ENCODE measurements at regions not wholly inside any gene's neighbourhood (a gene's known extent, or its start where the extent isn't known, plus 50 kb on each side); places are given as distances from the start of the nearest gene placed in this dataset.

DNA sequence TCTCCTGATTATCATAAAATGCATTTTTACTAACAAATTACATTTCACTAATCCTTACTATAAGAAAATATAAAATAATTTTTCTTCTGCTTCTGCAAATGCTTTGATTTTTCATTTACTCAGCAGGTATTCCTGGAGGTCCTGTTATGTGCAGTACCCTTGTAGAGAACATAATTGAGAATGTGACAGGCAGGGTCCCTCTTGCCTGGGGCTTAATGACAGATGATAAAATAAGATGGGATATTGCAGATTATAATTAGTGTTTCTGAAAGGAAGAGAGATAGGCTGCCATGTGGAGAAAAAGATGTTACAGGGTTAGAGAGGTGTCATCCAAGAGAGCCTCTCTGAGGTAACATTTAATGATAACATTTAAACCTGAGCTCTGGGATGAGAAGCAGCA lies 128.9 kb downstream of the MAD2L1 start:
- H3K4me3 Mint-ChIP-seq = no peak overlapping the region
- no peaks in the 10 kb centered on the region for H3K27me3 Mint-ChIP-seq
- no peaks in the 10 kb centered on the region for H3K9me3 ChIP-seq (ENCODE audit: control insufficient read depth in 1 of 2, insufficient read depth in 1 of 2, low read length in 2 of 2)
- no peaks in the 10 kb centered on the region for H3K36me3 ChIP-seq (ENCODE audit: insufficient read depth, low read length)
- H3K27me3 ChIP-seq (ENCODE audit: control insufficient read depth in 1 of 2, insufficient read depth in 2 of 2, low read length in 2 of 2) = no peaks in the 10 kb centered on the region
- intact Hi-C loops (cut with DNase I, micrococcal nuclease) = no loop called here
- no peak for ATAC-seq (ENCODE audit: poor library complexity)
- no peaks in the 10 kb centered on the region for H3K4me1 ChIP-seq (ENCODE audit: insufficient read depth, low read length)
- no peak for DNase-seq
- no peak overlapping the region for H3K27ac Mint-ChIP-seq
- no peaks in the 10 kb centered on the region for H3K4me1 Mint-ChIP-seq (ENCODE audit: low read depth)
- H3K36me3 Mint-ChIP-seq (ENCODE audit: low read depth) = no peaks in the 10 kb centered on the region
- ChIA-PET POLR2A (no interaction called here), CTCF (no interaction called here)
- H3K27ac ChIP-seq (ENCODE audit: low read depth in 1 of 2, low read length in 2 of 2) = no peak overlapping the region
- H3K4me3 ChIP-seq (ENCODE audit: low read length) = no peak overlapping the region
- no peaks in the 10 kb centered on the region for H3K9me3 Mint-ChIP-seq
- TF ChIP-seq, protein P1, sequence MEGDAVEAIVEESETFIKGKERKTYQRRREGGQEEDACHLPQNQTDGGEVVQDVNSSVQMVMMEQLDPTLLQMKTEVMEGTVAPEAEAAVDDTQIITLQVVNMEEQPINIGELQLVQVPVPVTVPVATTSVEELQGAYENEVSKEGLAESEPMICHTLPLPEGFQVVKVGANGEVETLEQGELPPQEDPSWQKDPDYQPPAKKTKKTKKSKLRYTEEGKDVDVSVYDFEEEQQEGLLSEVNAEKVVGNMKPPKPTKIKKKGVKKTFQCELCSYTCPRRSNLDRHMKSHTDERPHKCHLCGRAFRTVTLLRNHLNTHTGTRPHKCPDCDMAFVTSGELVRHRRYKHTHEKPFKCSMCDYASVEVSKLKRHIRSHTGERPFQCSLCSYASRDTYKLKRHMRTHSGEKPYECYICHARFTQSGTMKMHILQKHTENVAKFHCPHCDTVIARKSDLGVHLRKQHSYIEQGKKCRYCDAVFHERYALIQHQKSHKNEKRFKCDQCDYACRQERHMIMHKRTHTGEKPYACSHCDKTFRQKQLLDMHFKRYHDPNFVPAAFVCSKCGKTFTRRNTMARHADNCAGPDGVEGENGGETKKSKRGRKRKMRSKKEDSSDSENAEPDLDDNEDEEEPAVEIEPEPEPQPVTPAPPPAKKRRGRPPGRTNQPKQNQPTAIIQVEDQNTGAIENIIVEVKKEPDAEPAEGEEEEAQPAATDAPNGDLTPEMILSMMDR (IDR thresholded peaks at IDR 0.05) = no peak

DNA sequence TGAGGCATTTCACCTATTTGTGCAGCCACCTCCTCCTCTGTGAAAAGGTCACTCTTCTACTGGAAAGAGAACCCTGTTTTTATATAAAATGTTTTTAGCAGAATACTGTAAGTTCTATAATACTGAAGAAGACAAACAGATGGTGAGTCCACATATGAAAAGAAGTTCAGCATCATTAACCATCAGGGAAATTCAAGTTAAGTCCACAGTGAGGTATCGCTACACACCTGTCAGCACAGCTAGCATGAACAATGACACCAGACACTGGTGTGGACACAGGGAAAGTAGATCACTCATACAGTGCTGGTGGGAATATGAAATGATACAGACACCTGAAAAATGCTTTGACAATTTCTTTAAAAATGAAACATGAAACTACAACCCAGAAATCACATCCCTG lies 133.0 kb downstream of the MAD2L1 start:
- DNase-seq (no peak), ATAC-seq (ENCODE audit: poor library complexity) (no peak)
- no peak overlapping the region for H3K27ac ChIP-seq (ENCODE audit: low read depth in 1 of 2, low read length in 2 of 2)
- H3K27me3 Mint-ChIP-seq = no peaks in the 10 kb centered on the region
- TF ChIP-seq, protein P1 (IDR thresholded peaks at IDR 0.05) = no peak
- ChIA-PET POLR2A (no interaction called here), CTCF (no interaction called here)
- no peaks in the 10 kb centered on the region for H3K4me1 ChIP-seq (ENCODE audit: insufficient read depth, low read length)
- no peaks in the 10 kb centered on the region for H3K36me3 ChIP-seq (ENCODE audit: insufficient read depth, low read length)
- no peaks in the 10 kb centered on the region for H3K9me3 Mint-ChIP-seq
- no peak overlapping the region for H3K4me3 Mint-ChIP-seq
- no peak overlapping the region for H3K4me3 ChIP-seq (ENCODE audit: low read length)
- no peaks in the 10 kb centered on the region for H3K4me1 Mint-ChIP-seq (ENCODE audit: low read depth)
- H3K9me3 ChIP-seq (ENCODE audit: control insufficient read depth in 1 of 2, insufficient read depth in 1 of 2, low read length in 2 of 2) = no peaks in the 10 kb centered on the region
- H3K27me3 ChIP-seq (ENCODE audit: control insufficient read depth in 1 of 2, insufficient read depth in 2 of 2, low read length in 2 of 2) = no peaks in the 10 kb centered on the region
- H3K27ac Mint-ChIP-seq = no peak overlapping the region
- intact Hi-C loops (cut with DNase I, micrococcal nuclease) = no loop called here
- H3K36me3 Mint-ChIP-seq (ENCODE audit: low read depth) = no peaks in the 10 kb centered on the region

DNA sequence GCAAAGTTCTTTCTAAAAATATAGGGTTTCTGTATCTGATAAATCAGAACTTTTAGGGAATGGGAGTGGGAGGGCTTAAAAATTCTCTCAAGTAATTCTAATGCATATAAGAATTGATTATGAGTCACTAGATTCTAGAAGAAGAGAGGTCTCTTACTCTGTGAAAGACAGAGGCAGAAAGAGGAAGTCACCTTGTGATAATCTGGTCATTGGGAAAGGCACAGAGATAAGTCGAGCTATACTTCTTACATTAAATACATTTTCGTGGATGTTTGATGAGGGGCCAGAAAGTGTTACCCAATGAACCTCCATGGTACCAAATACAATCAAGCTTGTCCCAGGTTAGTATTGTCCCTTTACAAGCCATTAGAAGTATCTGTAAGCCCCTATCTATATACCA lies 134.4 kb downstream of the MAD2L1 start:
- intact Hi-C loops (cut with DNase I, micrococcal nuclease) = no loop called here
- CTCF ChIA-PET = no interaction called here
- no peaks in the 10 kb centered on the region for H3K36me3 Mint-ChIP-seq (ENCODE audit: low read depth)
- POLR2A ChIA-PET = no interaction called here
- ATAC-seq (ENCODE audit: poor library complexity) (no peak), DNase-seq (no peak)
- Histone ChIP-seq H3K4me1 (ENCODE audit: insufficient read depth, low read length) (no peaks in the 10 kb centered on the region), H3K4me3 (ENCODE audit: low read length) (no peak overlapping the region), H3K27ac (ENCODE audit: low read depth in 1 of 2, low read length in 2 of 2) (no peak overlapping the region), H3K36me3 (ENCODE audit: insufficient read depth, low read length) (no peaks in the 10 kb centered on the region), H3K27me3 (ENCODE audit: control insufficient read depth in 1 of 2, insufficient read depth in 2 of 2, low read length in 2 of 2) (no peaks in the 10 kb centered on the region), H3K9me3 (ENCODE audit: control insufficient read depth in 1 of 2, insufficient read depth in 1 of 2, low read length in 2 of 2) (no peaks in the 10 kb centered on the region)
- TF ChIP-seq, protein P1 (IDR thresholded peaks at IDR 0.05) = no peak
- H3K27me3 Mint-ChIP-seq = no peaks in the 10 kb centered on the region
- H3K9me3 Mint-ChIP-seq = no peaks in the 10 kb centered on the region
- H3K4me1 Mint-ChIP-seq (ENCODE audit: low read depth) = no peaks in the 10 kb centered on the region
- no peak overlapping the region for H3K4me3 Mint-ChIP-seq
- H3K27ac Mint-ChIP-seq = no peak overlapping the region
